ENCODE measurements at regions not wholly inside any gene's neighbourhood (a gene's known extent, or its start where the extent isn't known, plus 50 kb on each side); places are given as distances from the start of the nearest gene placed in this dataset.

DNA sequence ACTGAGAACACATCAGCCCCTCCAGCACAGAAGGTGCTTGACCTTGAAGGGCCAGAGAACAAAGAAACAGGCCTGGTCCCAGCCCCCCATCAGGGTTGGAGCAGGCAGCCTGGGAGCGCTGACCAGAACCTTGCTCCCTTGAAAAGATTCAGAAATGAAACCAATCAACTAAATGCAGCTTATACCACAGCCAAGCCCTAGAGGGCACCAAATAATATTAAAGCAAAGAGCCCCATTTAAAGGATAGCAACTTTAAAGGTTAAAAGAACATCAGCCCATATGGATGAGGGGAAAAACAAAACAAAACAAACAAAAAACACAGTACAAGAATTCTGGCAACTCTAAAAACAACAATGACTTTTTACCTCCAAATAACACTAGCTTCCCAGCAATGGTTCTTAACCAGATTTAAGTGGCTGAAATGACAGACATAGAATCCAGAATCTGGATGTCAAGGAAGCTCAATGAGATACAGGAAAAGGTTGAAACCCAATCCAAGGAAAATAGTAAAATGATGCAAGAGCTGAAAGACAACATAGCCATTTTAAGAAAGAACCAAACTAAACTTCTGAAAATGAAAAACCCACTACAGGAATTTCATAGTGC lies 471.9 kb downstream of the MTRR start:
- H3K9me2 ChIP-seq (ENCODE audit: insufficient read depth), result no peaks in the 10 kb centered on the region
- ChIA-PET RAD21 (ENCODE audit: low non-redundant PET in 1 of 2, low total read pairs in 2 of 2, uncharacterized antibody in 2 of 2, unreplicated experiment in 2 of 2) (no interaction called here), POLR2A (no interaction called here), CTCF (no interaction called here)
- H3K27ac ChIP-seq (ENCODE audit: low read depth, low read length), result no peak overlapping the region
- BruUV-seq (replicated peaks), result no TSS peak
- no peak for TF ChIP-seq EZH2phosphoT487 (IDR thresholded peaks at IDR 0.05; ENCODE audit: borderline replicate concordance)
- TF ChIP-seq, protein P1, sequence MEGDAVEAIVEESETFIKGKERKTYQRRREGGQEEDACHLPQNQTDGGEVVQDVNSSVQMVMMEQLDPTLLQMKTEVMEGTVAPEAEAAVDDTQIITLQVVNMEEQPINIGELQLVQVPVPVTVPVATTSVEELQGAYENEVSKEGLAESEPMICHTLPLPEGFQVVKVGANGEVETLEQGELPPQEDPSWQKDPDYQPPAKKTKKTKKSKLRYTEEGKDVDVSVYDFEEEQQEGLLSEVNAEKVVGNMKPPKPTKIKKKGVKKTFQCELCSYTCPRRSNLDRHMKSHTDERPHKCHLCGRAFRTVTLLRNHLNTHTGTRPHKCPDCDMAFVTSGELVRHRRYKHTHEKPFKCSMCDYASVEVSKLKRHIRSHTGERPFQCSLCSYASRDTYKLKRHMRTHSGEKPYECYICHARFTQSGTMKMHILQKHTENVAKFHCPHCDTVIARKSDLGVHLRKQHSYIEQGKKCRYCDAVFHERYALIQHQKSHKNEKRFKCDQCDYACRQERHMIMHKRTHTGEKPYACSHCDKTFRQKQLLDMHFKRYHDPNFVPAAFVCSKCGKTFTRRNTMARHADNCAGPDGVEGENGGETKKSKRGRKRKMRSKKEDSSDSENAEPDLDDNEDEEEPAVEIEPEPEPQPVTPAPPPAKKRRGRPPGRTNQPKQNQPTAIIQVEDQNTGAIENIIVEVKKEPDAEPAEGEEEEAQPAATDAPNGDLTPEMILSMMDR (IDR thresholded peaks at IDR 0.05 in 2 of 3, conservative IDR thresholded peaks at IDR 0.05 in 1 of 3; ENCODE audit: borderline replicate concordance in 1 of 3, insufficient read depth in 1 of 3, low read depth in 2 of 3, low read length in 2 of 3), result no peak; a peak in 1 of 6 replicates
- no peak for TF ChIP-seq EGR1 (IDR thresholded peaks at IDR 0.05; ENCODE audit: low read depth)
- TF ChIP-seq ZFX (IDR thresholded peaks at IDR 0.05), result no peak
- TF ChIP-seq YY1 (IDR thresholded peaks at IDR 0.05; ENCODE audit: extremely low read depth, insufficient replicate concordance, low read depth, low read length), result no peak
- TF ChIP-seq, protein P2, sequence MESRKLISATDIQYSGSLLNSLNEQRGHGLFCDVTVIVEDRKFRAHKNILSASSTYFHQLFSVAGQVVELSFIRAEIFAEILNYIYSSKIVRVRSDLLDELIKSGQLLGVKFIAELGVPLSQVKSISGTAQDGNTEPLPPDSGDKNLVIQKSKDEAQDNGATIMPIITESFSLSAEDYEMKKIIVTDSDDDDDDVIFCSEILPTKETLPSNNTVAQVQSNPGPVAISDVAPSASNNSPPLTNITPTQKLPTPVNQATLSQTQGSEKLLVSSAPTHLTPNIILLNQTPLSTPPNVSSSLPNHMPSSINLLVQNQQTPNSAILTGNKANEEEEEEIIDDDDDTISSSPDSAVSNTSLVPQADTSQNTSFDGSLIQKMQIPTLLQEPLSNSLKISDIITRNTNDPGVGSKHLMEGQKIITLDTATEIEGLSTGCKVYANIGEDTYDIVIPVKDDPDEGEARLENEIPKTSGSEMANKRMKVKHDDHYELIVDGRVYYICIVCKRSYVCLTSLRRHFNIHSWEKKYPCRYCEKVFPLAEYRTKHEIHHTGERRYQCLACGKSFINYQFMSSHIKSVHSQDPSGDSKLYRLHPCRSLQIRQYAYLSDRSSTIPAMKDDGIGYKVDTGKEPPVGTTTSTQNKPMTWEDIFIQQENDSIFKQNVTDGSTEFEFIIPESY (IDR thresholded peaks at IDR 0.05; ENCODE audit: extremely low read depth, insufficient replicate concordance, low read length), result no peak
- TF ChIP-seq CEBPB (IDR thresholded peaks at IDR 0.05; ENCODE audit: low read depth), result no peak
- TF ChIP-seq MAX (IDR thresholded peaks at IDR 0.05), result no peak
- no peak for TF ChIP-seq SP1 (IDR thresholded peaks at IDR 0.05; ENCODE audit: low read depth)
- no peak for TF ChIP-seq CBX3 (IDR thresholded peaks at IDR 0.05; ENCODE audit: low read depth)
- TF ChIP-seq ZNF274 (IDR thresholded peaks at IDR 0.05; ENCODE audit: low read depth, low read length), result no peak
- TF ChIP-seq, protein P3, sequence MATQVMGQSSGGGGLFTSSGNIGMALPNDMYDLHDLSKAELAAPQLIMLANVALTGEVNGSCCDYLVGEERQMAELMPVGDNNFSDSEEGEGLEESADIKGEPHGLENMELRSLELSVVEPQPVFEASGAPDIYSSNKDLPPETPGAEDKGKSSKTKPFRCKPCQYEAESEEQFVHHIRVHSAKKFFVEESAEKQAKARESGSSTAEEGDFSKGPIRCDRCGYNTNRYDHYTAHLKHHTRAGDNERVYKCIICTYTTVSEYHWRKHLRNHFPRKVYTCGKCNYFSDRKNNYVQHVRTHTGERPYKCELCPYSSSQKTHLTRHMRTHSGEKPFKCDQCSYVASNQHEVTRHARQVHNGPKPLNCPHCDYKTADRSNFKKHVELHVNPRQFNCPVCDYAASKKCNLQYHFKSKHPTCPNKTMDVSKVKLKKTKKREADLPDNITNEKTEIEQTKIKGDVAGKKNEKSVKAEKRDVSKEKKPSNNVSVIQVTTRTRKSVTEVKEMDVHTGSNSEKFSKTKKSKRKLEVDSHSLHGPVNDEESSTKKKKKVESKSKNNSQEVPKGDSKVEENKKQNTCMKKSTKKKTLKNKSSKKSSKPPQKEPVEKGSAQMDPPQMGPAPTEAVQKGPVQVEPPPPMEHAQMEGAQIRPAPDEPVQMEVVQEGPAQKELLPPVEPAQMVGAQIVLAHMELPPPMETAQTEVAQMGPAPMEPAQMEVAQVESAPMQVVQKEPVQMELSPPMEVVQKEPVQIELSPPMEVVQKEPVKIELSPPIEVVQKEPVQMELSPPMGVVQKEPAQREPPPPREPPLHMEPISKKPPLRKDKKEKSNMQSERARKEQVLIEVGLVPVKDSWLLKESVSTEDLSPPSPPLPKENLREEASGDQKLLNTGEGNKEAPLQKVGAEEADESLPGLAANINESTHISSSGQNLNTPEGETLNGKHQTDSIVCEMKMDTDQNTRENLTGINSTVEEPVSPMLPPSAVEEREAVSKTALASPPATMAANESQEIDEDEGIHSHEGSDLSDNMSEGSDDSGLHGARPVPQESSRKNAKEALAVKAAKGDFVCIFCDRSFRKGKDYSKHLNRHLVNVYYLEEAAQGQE (IDR thresholded peaks at IDR 0.05; ENCODE audit: low read depth), result no peak
- TF ChIP-seq TCF7L2 (IDR thresholded peaks at IDR 0.05; ENCODE audit: borderline replicate concordance, extremely low read depth, insufficient read depth, insufficient read length), result no peak
- TF ChIP-seq RAD21 (IDR thresholded peaks at IDR 0.05; ENCODE audit: low read depth), result no peak
- no peak for TF ChIP-seq EZH2 (IDR thresholded peaks at IDR 0.05)
- H3K4me1 ChIP-seq (ENCODE audit: control insufficient read depth in 1 of 2, insufficient read depth in 2 of 2, low read length in 2 of 2), result no peaks in the 10 kb centered on the region
- intact Hi-C loops (cut with micrococcal nuclease), result no loop called here
- no peak overlapping the region for H3K9ac ChIP-seq (ENCODE audit: low read length)
- ATAC-seq, result no peak
- no peaks in the 10 kb centered on the region for H4K20me1 ChIP-seq (ENCODE audit: insufficient read depth)
- no peak overlapping the region for H2AFZ ChIP-seq (ENCODE audit: low read depth, low read length, poor library complexity, severe bottlenecking)
- H3K9me3 ChIP-seq (ENCODE audit: control insufficient read depth in 1 of 2, insufficient read depth in 1 of 2, low read depth in 1 of 2, low read length in 2 of 2), result peaks cover 6 to 16% of the 10 kb centered on the region in 2 experiments; a peak in 2 of 4 replicates
- H3K36me3 ChIP-seq (ENCODE audit: control insufficient read depth in 1 of 2, insufficient read depth in 2 of 2, low read length in 2 of 2), result no peaks in the 10 kb centered on the region
- no peak for DNase-seq (ENCODE audit: low read depth, low spot score)
- H3K4me2 ChIP-seq (ENCODE audit: low read length), result no peak overlapping the region
- H3K27me3 ChIP-seq (ENCODE audit: insufficient read depth, low read length), result no peaks in the 10 kb centered on the region
- H3K4me3 ChIP-seq (replicated peaks in 1 of 2; ENCODE audit: low read depth in 1 of 2, low read length in 2 of 2), result no peak overlapping the region
- no peaks in the 10 kb centered on the region for H3K79me2 ChIP-seq (ENCODE audit: insufficient read depth, low read length)
